Pancreas (tissue), 10 donors: ENCODE measurements at regions not wholly inside any gene's neighbourhood (a gene's known extent, or its start where the extent isn't known, plus 50 kb on each side); places are given as distances from the start of the nearest gene placed in this dataset.
A peak's percentile ranks its signal among the peaks of the same experiment; 100 is the strongest.
"Not testable (repeated sequence)": the region's sequence is repeated elsewhere in the genome, so short reads cannot be mapped to it uniquely, and the experiment has no call there.

ENCODE experiments used
- ATAC-seq, 4 donors: fragments of 200-7000 bp; cut with Tn5 transposase; one replicate each; pipeline versions ENCODE4 v1.8.0 to v1.9.1; 2020; ENCODE audit warnings: mild to moderate bottlenecking in 4 of 4, moderate library complexity in 4 of 4
- DNase-seq, 6 donors: peaks; one replicate each; pipeline ENCODE4 v3.0.0-alpha.2; 2020
- FAIRE-seq: peaks from 2 replicates; lab custom pipeline; 2012; peaks lifted over from hg19 to GRCh38; lab: Jason Lieb, UNC
- H3K27ac ChIP-seq, 4 donors: fragments of 200-600 bp; sonication (generic); 1 replicate in 3 of 4; 2 replicates in 1 of 4; pipeline versions ENCODE4 v1.5.0 to v1.8.0; 2020
- H3K27me3 ChIP-seq, 4 donors: fragments of 200-600 bp; one replicate each; pipeline ENCODE4 v1.8.0; 2021
- H3K36me3 ChIP-seq, 3 donors: fragments of 200-600 bp; sonication (generic) in 1 of 3; one replicate each; pipeline versions ENCODE4 v1.5.0 to v1.8.0; 2020 to 2021
- H3K4me1 ChIP-seq, 3 donors: fragments of 200-600 bp; one replicate each; pipeline ENCODE4 v1.8.0; 2021
- H3K4me3 ChIP-seq, 4 donors: fragments of 200-600 bp; sonication (generic) in 2 of 4; one replicate each; pipeline versions ENCODE4 v1.5.0 to v1.8.0; 2020 to 2021
- H3K9me3 ChIP-seq, 4 donors: fragments of 200-600 bp; one replicate each; pipeline ENCODE4 v1.8.0; 2021
- WGBS, 2 donors: extraction: QIAGEN DNeasy Blood & Tissue Kit; methylation state at CpG; one replicate each; pipeline ENCODE4 v1.1.7; 2013; 5-methylcytosine and 5-hydroxymethylcytosine counted together
- intact Hi-C, 3 donors: fragments of 100-400 bp; cut with DNase I; formaldehyde crosslinking; loops; one replicate each; pipeline versions ENCODE4 v1.11.1 to v1.14.2; 2022
- TF ChIP-seq, protein P1 (sequence below), 4 donors: fragments of 200-600 bp; sonication (generic) in 3 of 4; IDR thresholded peaks; one replicate each; pipeline versions ENCODE4 v1.5.0 to v1.8.0; 2021; ENCODE audit warnings: antibody characterized with exemption in 4 of 4
- donor health status: healthy with polysubstance abuse.
- donor health status: DM: no; HTN: no; CAD: no; lungs with moderate emphysema.
- donor health status: DM: no; HTN: no; CAD: no.
- donor health status: control.
- donor health status: control.
- donor health status: Bipolar disorder and iron deficiency.
- donor health status: DM: yes; HTN: yes; CAD: no.
- donor health status: DM: no; HTN: no; CAD: no.
- donor health status: DM: no; HTN: no; CAD: no.
- donor health status: DM: yes; HTN: yes; CAD: no.

DNA sequence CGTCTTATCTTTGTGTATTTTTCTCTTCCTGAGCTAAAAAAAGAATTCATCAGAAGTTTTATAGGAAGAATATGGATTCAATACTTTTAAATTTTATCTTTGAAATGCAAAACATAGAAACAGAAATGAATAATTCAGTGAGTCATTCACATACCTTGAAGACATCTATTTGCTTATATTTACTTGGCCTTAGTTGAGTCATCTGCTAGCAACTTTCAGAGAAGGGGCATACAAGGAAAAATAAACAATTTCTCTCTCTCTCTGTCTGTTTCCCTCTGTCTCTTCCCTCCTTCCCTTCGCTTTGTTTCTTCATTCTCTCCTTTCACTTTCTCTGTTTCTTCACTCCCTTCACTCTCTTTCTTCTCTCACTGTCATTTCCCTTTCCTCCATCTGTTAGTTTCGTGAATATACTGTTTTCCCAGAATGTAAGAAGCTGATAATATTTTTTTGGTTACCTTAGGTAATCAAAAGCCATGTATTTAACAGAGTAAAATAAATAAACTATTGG is 477.2 kb downstream of the BRINP3 start:
- H3K9me3 ChIP-seq: no peaks in the 10 kb centered on the region
- no peak for FAIRE-seq
- no peak for ATAC-seq
- H3K27ac ChIP-seq: no peak overlapping the region
- intact Hi-C loops: no loop called here
- no peak overlapping the region for H3K4me3 ChIP-seq
- WGBS, 2 donors: 41 to 49% methylated on average over 3 of the region's 3 CpGs
- no peaks in the 10 kb centered on the region for H3K4me1 ChIP-seq
- TF ChIP-seq, protein P1, sequence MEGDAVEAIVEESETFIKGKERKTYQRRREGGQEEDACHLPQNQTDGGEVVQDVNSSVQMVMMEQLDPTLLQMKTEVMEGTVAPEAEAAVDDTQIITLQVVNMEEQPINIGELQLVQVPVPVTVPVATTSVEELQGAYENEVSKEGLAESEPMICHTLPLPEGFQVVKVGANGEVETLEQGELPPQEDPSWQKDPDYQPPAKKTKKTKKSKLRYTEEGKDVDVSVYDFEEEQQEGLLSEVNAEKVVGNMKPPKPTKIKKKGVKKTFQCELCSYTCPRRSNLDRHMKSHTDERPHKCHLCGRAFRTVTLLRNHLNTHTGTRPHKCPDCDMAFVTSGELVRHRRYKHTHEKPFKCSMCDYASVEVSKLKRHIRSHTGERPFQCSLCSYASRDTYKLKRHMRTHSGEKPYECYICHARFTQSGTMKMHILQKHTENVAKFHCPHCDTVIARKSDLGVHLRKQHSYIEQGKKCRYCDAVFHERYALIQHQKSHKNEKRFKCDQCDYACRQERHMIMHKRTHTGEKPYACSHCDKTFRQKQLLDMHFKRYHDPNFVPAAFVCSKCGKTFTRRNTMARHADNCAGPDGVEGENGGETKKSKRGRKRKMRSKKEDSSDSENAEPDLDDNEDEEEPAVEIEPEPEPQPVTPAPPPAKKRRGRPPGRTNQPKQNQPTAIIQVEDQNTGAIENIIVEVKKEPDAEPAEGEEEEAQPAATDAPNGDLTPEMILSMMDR (IDR thresholded peaks at IDR 0.05): no peak
- no peak for DNase-seq
- H3K36me3 ChIP-seq: no peaks in the 10 kb centered on the region
- H3K27me3 ChIP-seq: no peaks in the 10 kb centered on the region

DNA sequence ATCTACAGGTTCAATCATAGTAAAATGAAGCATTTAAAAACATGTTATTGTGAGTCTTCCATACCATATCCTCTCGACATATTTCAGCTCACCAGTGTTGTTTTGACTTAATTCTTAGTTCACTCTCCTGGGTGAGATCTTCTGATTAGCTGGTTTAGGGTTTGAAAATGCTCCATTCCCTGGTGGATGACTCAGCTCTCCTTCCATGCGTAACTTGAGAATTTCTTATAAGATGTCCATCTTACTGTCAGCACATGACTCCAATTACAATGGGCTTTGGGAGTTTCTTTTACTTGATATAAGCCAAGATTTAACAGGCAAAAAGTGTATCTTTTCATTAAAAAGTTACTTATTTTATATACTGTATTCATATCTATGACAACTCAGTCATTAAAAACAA is 476.5 kb downstream of the BRINP3 start:
- TF ChIP-seq, protein P1 (IDR thresholded peaks at IDR 0.05): no peak
- intact Hi-C loops: no loop called here
- Histone ChIP-seq H3K27ac (no peak overlapping the region), H3K36me3 (no peaks in the 10 kb centered on the region), H3K27me3 (no peaks in the 10 kb centered on the region), H3K9me3 (no peaks in the 10 kb centered on the region), H3K4me3 (no peak overlapping the region), H3K4me1 (no peaks in the 10 kb centered on the region)
- 85 to 93% methylated on average over 2 of the region's 2 CpGs for WGBS, 2 donors
- no peak for ATAC-seq
- DNase-seq: no peak
- no peak for FAIRE-seq

DNA sequence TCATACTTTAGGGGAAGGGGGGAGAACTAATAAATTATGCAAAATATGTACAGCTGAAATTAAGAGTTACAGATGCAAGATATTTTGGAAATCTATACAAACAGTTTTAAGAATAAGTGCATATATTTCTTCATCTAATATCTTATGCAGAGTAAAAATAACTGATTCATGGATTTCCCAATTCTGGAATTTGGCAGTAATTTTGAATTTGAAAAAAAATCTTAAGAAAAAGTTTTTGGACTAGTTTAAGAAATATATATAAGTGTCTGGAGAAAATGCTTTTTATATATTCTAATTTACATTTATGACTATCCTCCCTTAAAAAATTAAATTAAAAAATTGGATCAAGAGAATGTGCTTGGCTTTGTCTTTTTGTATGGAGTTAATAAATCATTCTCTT is 474.3 kb downstream of the BRINP3 start:
- H3K36me3 ChIP-seq: no peaks in the 10 kb centered on the region

DNA sequence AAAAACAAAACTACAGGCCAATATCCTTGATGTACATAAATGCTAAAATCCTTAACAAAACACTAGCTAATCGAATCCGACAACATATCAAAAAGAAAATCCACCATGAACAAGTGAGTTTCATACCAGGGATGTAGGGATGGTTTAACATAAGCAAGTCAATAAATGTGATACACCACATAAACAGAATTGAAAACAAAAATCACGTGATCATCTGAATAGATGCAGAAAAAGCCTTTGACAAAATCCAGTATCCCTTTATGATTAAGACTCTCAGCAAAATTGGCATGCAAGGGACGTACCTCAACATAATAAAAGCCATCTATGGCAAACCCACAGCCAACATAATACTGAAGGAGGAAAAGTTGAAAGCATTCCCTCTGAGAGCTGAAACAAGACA is 466.1 kb downstream of the BRINP3 start:
- intact Hi-C loops: no loop called here
- 69 to 81% methylated on average over 4 of the region's 4 CpGs for WGBS, 2 donors
- Histone ChIP-seq H3K36me3 (no peaks in the 10 kb centered on the region), H3K4me3 (no peak overlapping the region), H3K27ac (no peak overlapping the region), H3K4me1 (no peaks in the 10 kb centered on the region), H3K9me3 (no peaks in the 10 kb centered on the region), H3K27me3 (no peaks in the 10 kb centered on the region)
- TF ChIP-seq, protein P1 (IDR thresholded peaks at IDR 0.05): no peak
- ATAC-seq: no peak
- FAIRE-seq: no peak
- no peak for DNase-seq

More for the DNA sequence above, 474.3 kb downstream of the BRINP3 start:
- no peak for FAIRE-seq
- Histone ChIP-seq H3K27me3 (no peaks in the 10 kb centered on the region), H3K4me1 (no peaks in the 10 kb centered on the region), H3K27ac (no peak overlapping the region), H3K9me3 (no peaks in the 10 kb centered on the region), H3K4me3 (no peak overlapping the region)
- no peak for ATAC-seq
- TF ChIP-seq, protein P1 (IDR thresholded peaks at IDR 0.05): no peak
- intact Hi-C loops: no loop called here
- DNase-seq: no peak

DNA sequence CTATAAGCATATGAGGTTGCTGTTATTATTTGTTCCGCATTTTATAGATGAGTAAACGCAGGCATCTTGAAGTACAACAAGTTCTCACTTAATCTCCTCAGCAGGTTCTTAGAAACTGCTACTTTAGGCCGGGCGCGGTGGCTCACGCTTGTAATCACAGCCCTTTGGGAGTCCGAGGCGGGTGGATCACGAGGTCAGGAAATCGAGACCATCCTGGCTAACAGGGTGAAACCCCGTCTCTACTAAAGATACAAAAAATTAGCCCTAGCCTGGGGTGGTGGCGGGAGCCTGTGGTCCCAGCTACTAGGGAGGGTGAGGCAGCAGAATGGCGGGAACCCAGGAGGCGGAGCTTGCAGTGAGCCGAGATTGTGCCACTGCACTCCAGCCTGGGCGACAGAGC is 458.5 kb downstream of the BRINP3 start:
- DNase-seq: peak in 2 of 6 donors; percentile 6 to 11

More for the DNA sequence above, 458.5 kb downstream of the BRINP3 start:
- H3K4me1 ChIP-seq, FAIRE-seq, H3K27ac ChIP-seq, H3K4me3 ChIP-seq, ATAC-seq, intact Hi-C loops, H3K9me3 ChIP-seq, H3K27me3 ChIP-seq, H3K36me3 ChIP-seq: not testable (repeated sequence)
- 86 to 95% methylated on average over 16 of the region's 16 CpGs for WGBS, 2 donors
